Tibial nerve (tissue), 4 donors: ENCODE measurements at regions not wholly inside any gene's neighbourhood (a gene's known extent, or its start where the extent isn't known, plus 50 kb on each side); places are given as distances from the start of the nearest gene placed in this dataset.

Experiments used
- DNase-seq, 2 donors: peaks; one replicate each; pipeline ENCODE4 v3.0.0-alpha.2; 2019; ENCODE audit warnings: low spot score in 2 of 2
- H3K27ac ChIP-seq, 4 donors: fragments of 200-600 bp; sonication (generic) in 3 of 4; one replicate each; pipeline ENCODE4 v1.5.1; 2017 to 2019; ENCODE audit warnings: mild to moderate bottlenecking in 1 of 4
- H3K27me3 ChIP-seq, 2 donors: fragments of 200-600 bp; sonication (generic) in 1 of 2; one replicate each; pipeline versions ENCODE4 v1.5.1 to v1.6.0; 2017 to 2019
- H3K36me3 ChIP-seq, 3 donors: fragments of 200-600 bp; sonication (generic); one replicate each; pipeline ENCODE4 v1.5.1; 2018 to 2019
- H3K4me1 ChIP-seq, 4 donors: fragments of 200-600 bp; sonication (generic) in 3 of 4; one replicate each; pipeline ENCODE4 v1.5.1; 2017 to 2019
- H3K4me3 ChIP-seq, 4 donors: fragments of 200-600 bp; sonication (generic) in 3 of 4; one replicate each; pipeline ENCODE4 v1.5.1; 2017 to 2019; ENCODE audit warnings: mild to moderate bottlenecking in 1 of 4, moderate library complexity in 1 of 4
- H3K9me3 ChIP-seq, 4 donors: fragments of 200-600 bp; sonication (generic) in 3 of 4; one replicate each; pipeline ENCODE4 v1.5.1; 2017 to 2019
- EP300 ChIP-seq, 2 donors: sonication (generic); formaldehyde crosslinking; IDR thresholded peaks; one replicate each; pipeline ENCODE4 v1.6.1; 2017; ENCODE audit warnings: antibody characterized with exemption in 2 of 2, mild to moderate bottlenecking in 1 of 2
- POLR2A ChIP-seq, 2 donors: fragments of 450-650 bp; IDR thresholded peaks; one replicate each; pipeline ENCODE4 v1.6.1; 2017; ENCODE audit warnings: antibody characterized with exemption in 2 of 2, mild to moderate bottlenecking in 2 of 2, moderate library complexity in 2 of 2
- WGBS, 2 donors: methylation state at CpG; one replicate each; pipeline ENCODE4 v1.1.5; 2018; 5-methylcytosine and 5-hydroxymethylcytosine counted together
- TF ChIP-seq, protein P1 (sequence below), 5 experiments: fragments of 200-600 bp in 3 of 5; fragments of 450-650 bp in 2 of 5; sonication (generic) in 3 of 5; IDR thresholded peaks; one replicate each; pipeline ENCODE4 v1.5.1; 2016 to 2019; ENCODE audit warnings: antibody characterized with exemption in 5 of 5, mild to moderate bottlenecking in 3 of 5, moderate library complexity in 2 of 5

DNA sequence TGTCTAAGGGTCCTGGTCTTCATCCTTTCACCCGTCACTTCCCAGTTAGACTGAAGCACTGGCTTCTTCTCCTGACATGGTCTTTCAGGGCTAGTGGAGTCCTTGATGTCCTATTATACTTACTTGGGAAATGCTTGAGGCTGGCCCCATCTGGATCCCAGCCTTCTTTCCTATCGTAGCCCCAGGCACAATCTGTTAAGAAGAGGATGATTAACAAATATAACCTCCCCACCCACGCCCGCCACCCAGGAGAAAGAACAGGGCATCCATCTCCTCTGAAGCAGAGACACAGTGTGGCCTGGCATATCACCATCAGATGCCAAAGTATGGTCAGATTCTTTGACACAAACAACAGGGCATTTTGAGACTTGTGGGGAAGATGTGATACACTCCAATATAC is 530.1 kb downstream of the SOX11 start:
- DNase-seq: no peak
- H3K27me3 ChIP-seq: no peaks in the 10 kb centered on the region
- no peak overlapping the region for H3K4me3 ChIP-seq
- H3K36me3 ChIP-seq: no peaks in the 10 kb centered on the region
- 89 to 91% methylated on average over 4 of the region's 4 CpGs for WGBS, 2 donors
- no peaks in the 10 kb centered on the region for H3K4me1 ChIP-seq
- no peak for TF ChIP-seq EP300 (IDR thresholded peaks at IDR 0.05)
- TF ChIP-seq, protein P1, sequence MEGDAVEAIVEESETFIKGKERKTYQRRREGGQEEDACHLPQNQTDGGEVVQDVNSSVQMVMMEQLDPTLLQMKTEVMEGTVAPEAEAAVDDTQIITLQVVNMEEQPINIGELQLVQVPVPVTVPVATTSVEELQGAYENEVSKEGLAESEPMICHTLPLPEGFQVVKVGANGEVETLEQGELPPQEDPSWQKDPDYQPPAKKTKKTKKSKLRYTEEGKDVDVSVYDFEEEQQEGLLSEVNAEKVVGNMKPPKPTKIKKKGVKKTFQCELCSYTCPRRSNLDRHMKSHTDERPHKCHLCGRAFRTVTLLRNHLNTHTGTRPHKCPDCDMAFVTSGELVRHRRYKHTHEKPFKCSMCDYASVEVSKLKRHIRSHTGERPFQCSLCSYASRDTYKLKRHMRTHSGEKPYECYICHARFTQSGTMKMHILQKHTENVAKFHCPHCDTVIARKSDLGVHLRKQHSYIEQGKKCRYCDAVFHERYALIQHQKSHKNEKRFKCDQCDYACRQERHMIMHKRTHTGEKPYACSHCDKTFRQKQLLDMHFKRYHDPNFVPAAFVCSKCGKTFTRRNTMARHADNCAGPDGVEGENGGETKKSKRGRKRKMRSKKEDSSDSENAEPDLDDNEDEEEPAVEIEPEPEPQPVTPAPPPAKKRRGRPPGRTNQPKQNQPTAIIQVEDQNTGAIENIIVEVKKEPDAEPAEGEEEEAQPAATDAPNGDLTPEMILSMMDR (IDR thresholded peaks at IDR 0.05): no peak
- TF ChIP-seq POLR2A (IDR thresholded peaks at IDR 0.05): no peak
- no peak overlapping the region for H3K27ac ChIP-seq
- H3K9me3 ChIP-seq: no peaks in the 10 kb centered on the region

DNA sequence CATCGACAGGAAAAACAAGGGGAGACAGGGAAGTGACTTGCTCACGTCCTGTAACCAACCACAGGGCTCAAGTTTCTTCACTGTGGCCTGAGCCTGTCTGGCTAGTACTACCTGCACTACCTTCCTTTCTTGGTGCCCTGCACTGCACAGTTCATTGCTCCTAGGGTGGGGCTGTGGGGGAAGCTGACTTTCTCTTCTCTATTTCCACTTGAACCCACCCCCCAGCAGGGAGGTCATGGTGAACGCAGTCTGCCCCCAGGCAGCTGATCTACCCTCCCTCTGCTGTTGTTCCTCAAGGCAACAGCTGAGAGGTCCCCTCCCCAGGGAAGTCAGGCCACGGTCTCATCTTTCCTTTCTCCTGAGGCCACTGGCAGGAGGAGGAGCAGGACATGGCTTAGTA is 532.1 kb downstream of the SOX11 start:
- H3K9me3 ChIP-seq: no peaks in the 10 kb centered on the region
- no peaks in the 10 kb centered on the region for H3K36me3 ChIP-seq
- H3K4me3 ChIP-seq: no peak overlapping the region
- DNase-seq: no peak
- no peak overlapping the region for H3K27ac ChIP-seq
- no peaks in the 10 kb centered on the region for H3K4me1 ChIP-seq
- 55 to 56% methylated on average over 4 of the region's 4 CpGs for WGBS, 2 donors
- no peaks in the 10 kb centered on the region for H3K27me3 ChIP-seq
- no peak for TF ChIP-seq EP300 (IDR thresholded peaks at IDR 0.05)
- TF ChIP-seq POLR2A (IDR thresholded peaks at IDR 0.05): no peak
- TF ChIP-seq, protein P1 (IDR thresholded peaks at IDR 0.05): no peak

DNA sequence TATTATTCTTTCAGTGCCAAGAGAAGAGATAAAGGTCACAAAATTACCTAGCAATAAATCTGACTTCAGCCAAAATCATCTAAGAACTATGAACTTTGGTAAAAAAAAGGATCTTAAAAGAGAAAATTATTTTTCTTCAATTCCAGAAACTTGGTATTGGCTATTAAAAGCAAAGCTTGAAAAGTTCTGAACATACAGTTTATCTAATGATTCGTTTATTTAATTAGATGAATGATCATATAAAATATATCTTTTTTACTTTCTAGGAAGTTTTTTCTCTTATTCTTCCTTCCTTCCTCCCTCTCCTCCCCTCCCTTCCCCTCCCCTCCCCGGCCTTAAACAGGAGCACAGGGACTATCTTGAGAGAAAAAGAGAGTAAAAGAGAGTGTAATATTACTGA is 536.1 kb downstream of the SOX11 start:
- WGBS, 2 donors: 51 to 69% methylated on average over 2 of the region's 2 CpGs
- Histone ChIP-seq H3K9me3 (peaks cover 0 to 9% (median 0%) of the 10 kb centered on the region in 4 donors), H3K27me3 (no peaks in the 10 kb centered on the region), H3K27ac (no peak overlapping the region), H3K36me3 (no peaks in the 10 kb centered on the region), H3K4me3 (no peak overlapping the region), H3K4me1 (no peaks in the 10 kb centered on the region)
- DNase-seq: no peak
- TF ChIP-seq POLR2A (IDR thresholded peaks at IDR 0.05): no peak
- TF ChIP-seq EP300 (IDR thresholded peaks at IDR 0.05): no peak
- TF ChIP-seq, protein P1 (IDR thresholded peaks at IDR 0.05): no peak

DNA sequence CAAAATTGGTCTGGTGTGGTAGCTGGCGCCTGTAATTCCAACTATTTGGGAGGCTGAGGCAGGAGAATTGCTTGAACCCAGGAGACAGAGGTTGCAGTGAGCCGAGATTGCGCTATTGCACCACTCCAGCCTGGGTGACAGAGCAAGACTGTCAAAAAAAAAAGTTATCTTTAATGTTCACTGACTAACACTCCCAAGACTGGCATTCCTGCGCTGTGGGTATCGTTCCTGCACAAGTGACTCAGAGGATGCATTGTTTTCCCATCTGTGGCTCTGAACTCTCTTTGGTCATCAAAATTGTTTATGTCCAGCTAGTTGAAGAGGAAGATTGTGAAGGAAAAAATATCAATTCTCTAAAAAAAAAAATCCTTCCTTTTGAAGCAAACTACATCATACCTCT is 539.0 kb downstream of the SOX11 start:
- 78 to 88% methylated on average over 5 of the region's 5 CpGs for WGBS, 2 donors

DNA sequence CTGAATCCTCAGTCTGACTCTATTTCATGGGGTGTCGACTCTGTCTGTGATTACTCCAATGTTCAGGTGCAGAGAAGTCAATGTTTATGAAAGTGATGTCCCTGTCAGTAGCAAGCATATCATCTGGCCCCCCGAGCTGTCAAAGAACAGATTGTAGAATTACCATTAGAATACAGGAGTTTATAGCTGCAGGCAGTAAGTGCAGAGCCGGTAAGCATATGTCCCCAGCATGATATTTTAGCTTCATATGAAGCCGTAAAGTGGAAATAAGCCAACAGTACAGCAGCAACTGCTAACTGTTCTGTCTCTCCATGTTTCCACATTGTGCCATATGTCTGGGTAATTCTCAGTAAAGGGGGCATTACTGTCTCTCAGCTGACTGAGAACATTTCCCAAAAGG is 541.8 kb downstream of the SOX11 start:
- WGBS, 2 donors: 77 to 88% methylated on average over 4 of the region's 4 CpGs
- no peak for TF ChIP-seq EP300 (IDR thresholded peaks at IDR 0.05)
- TF ChIP-seq, protein P1 (IDR thresholded peaks at IDR 0.05): no peak
- no peak for TF ChIP-seq POLR2A (IDR thresholded peaks at IDR 0.05)
- H3K27ac ChIP-seq: no peak overlapping the region
- H3K4me3 ChIP-seq: no peak overlapping the region
- no peaks in the 10 kb centered on the region for H3K4me1 ChIP-seq
- no peak for DNase-seq
- H3K27me3 ChIP-seq: no peaks in the 10 kb centered on the region
- peaks cover 0 to 9% (median 0%) of the 10 kb centered on the region in 4 donors for H3K9me3 ChIP-seq
- no peaks in the 10 kb centered on the region for H3K36me3 ChIP-seq

More for the DNA sequence above, 539.0 kb downstream of the SOX11 start:
- TF ChIP-seq EP300 (IDR thresholded peaks at IDR 0.05): no peak
- TF ChIP-seq POLR2A (IDR thresholded peaks at IDR 0.05): no peak
- TF ChIP-seq, protein P1 (IDR thresholded peaks at IDR 0.05): no peak
- no peaks in the 10 kb centered on the region for H3K4me1 ChIP-seq
- H3K27me3 ChIP-seq: no peaks in the 10 kb centered on the region
- H3K36me3 ChIP-seq: no peaks in the 10 kb centered on the region
- H3K27ac ChIP-seq: no peak overlapping the region
- peaks cover 0 to 9% (median 0%) of the 10 kb centered on the region in 4 donors for H3K9me3 ChIP-seq
- no peak for DNase-seq
- no peak overlapping the region for H3K4me3 ChIP-seq
